ENCODE measurements at regions not wholly inside any gene's neighbourhood (a gene's known extent, or its start where the extent isn't known, plus 50 kb on each side); places are given as distances from the start of the nearest gene placed in this dataset.

DNA sequence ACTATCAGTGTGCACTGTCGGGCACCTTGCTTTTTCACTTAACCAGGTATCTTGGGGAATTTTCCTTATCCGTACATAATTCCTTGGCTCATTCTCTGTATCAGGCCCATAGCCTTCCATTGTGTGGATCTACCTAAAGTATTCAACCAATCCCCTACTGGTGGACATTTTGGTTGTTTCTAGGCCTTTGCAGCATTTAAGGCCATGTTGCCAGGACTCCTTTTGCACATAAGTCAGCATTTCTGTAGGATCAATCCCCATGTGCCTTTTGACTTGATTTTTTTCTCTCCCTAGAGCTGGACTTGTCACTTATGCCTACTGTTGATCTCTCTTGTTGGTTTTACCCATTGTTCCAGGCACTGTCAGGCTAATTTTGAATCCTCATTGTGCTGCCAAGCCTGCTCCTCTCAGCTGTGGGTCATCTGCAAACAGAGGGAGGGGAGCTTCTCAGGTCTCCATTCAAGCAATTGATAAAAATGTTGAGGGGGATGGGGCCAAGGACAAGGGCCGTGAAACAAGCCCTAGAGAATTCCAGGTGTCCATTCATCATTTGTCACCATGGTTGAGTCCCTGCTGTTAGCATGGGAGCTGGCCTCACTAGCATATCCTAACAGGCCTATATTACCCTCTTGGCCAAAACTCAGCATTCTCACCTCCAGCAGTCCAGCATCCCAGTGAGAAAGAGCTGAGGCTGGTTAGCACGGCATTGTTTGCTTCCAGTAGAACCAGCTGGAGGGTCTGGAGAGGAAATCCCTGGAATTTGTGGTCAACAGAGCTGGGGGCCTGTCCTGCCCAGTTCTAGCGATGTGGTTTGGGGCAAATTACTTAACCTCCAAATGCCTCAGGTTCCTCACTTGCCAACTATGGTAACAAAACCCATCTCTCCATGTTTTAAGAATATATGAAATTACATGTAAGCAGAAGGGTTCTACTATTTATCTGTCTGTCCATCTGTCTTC is 178.4 kb downstream of the MRPL14 start:
- Histone ChIP-seq H3K9me3 (peaks cover 13% of the 10 kb centered on the region), H3K4me1 (no peaks in the 10 kb centered on the region), H3K27me3 (ENCODE audit: low read depth) (no peaks in the 10 kb centered on the region), H3K36me3 (no peaks in the 10 kb centered on the region), H3K4me3 (no peak overlapping the region), H3K27ac (no peak overlapping the region)
- DNase-seq (no peak), ATAC-seq (no peak)
- no peak for TF ChIP-seq CTCF (IDR thresholded peaks at IDR 0.05)
- intact Hi-C loops (cut with DNase I), result no loop called here

DNA sequence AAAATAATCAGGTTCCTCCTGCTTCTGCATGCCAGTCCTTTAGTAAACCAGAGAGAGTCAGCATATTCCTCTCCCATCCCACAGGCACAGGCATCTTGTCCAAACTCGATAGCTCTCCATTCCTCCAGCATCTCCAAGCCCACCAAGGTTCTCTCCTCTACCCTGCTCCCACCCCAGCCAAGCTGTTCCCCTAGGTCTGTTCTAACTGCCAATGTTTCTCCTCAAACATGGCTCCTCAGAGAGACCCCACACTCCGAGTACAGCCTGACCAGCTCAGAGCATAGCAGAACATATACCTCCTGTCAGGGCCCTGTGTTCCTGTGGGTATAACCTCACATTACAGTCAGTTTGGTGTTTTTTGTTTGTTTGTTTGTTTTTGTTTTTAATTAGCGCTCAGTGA is 177.8 kb downstream of the VEGFA start:
- no peak for TF ChIP-seq CTCF (IDR thresholded peaks at IDR 0.05)
- no peaks in the 10 kb centered on the region for H3K4me1 ChIP-seq
- no peak overlapping the region for H3K27ac ChIP-seq
- no peaks in the 10 kb centered on the region for H3K36me3 ChIP-seq
- no peaks in the 10 kb centered on the region for H3K27me3 ChIP-seq (ENCODE audit: low read depth)
- intact Hi-C loops (cut with DNase I), result no loop called here
- peaks cover 13% of the 10 kb centered on the region for H3K9me3 ChIP-seq
- no peak overlapping the region for H3K4me3 ChIP-seq
- ATAC-seq (no peak), DNase-seq (no peak)

- TF ChIP-seq CTCF (IDR thresholded peaks at IDR 0.05), result no peak
- H3K27me3 ChIP-seq (ENCODE audit: low read depth), result no peaks in the 10 kb centered on the region
- intact Hi-C loops (cut with DNase I), result no loop called here
Measured at GRCh38 chr6:43946641-43947363, 176.8 kb downstream of the VEGFA start.

DNA sequence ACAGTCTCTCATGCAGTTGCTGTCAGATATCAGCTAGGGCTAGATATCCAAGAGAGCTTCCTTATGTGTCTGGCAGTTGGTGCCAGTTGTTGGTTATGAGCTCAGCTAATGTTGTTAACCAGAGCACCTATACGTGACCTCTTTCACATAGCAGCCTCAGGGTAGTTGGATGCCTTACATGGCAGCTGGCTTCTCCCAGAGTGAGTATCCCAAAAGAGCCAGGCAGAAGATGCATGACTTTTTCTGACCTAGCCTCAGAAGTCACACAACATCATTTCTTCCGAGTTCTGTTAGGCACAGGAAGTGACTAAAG is 175.7 kb downstream of the VEGFA start:
- Histone ChIP-seq H3K27ac (no peak overlapping the region), H3K36me3 (no peaks in the 10 kb centered on the region), H3K4me3 (no peak overlapping the region), H3K4me1 (no peaks in the 10 kb centered on the region), H3K9me3 (peaks cover 13% of the 10 kb centered on the region), H3K27me3 (ENCODE audit: low read depth) (no peaks in the 10 kb centered on the region)
- TF ChIP-seq CTCF (IDR thresholded peaks at IDR 0.05), result no peak
- ATAC-seq (no peak), DNase-seq (no peak)
- intact Hi-C loops (cut with DNase I), result no loop called here

More at GRCh38 chr6:43946641-43947363, 176.8 kb downstream of the VEGFA start:
- Histone ChIP-seq H3K27ac (no peak overlapping the region), H3K4me3 (no peak overlapping the region), H3K4me1 (no peaks in the 10 kb centered on the region), H3K9me3 (peaks cover 13% of the 10 kb centered on the region), H3K36me3 (no peaks in the 10 kb centered on the region)
- DNase-seq (no peak), ATAC-seq (no peak)

GRCh38 chr6:43944908-43945767 is 175.1 kb downstream of the VEGFA start:
- Histone ChIP-seq H3K4me3 (no peak overlapping the region), H3K4me1 (no peaks in the 10 kb centered on the region), H3K27ac (no peak overlapping the region), H3K9me3 (peaks cover 13% of the 10 kb centered on the region), H3K27me3 (ENCODE audit: low read depth) (no peaks in the 10 kb centered on the region), H3K36me3 (no peaks in the 10 kb centered on the region)
- intact Hi-C loops (cut with DNase I), result no loop called here
- TF ChIP-seq CTCF (IDR thresholded peaks at IDR 0.05), result no peak
- peak; percentile 59 to 67 for ATAC-seq
- no peak for DNase-seq

Data from lower lobe of right lung (tissue), 2 donors.